ENCODE measurements at regions not wholly inside any gene's neighbourhood (a gene's known extent, or its start where the extent isn't known, plus 50 kb on each side); places are given as distances from the start of the nearest gene placed in this dataset.

DNA sequence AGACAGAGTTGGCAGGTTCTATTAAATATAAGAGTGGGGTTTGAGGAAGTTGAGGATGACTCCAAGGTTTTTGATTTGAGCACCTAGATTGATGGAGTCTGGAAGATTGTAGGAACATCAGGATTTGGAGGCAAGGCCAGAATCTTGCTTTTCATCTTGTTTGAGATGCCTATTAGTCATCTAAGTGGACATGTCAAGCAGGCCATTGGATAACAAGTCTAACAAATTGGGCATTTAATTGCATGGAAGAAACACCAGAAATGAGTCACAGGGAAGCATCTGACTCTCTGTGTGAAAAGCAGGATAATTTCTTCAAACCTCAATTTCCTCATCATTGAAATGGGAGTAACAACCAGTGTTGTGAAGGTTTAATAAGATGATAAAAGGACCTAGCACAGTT lies 53.3 kb upstream of the ARL15 start:
- DNase-seq, result no peak

DNA sequence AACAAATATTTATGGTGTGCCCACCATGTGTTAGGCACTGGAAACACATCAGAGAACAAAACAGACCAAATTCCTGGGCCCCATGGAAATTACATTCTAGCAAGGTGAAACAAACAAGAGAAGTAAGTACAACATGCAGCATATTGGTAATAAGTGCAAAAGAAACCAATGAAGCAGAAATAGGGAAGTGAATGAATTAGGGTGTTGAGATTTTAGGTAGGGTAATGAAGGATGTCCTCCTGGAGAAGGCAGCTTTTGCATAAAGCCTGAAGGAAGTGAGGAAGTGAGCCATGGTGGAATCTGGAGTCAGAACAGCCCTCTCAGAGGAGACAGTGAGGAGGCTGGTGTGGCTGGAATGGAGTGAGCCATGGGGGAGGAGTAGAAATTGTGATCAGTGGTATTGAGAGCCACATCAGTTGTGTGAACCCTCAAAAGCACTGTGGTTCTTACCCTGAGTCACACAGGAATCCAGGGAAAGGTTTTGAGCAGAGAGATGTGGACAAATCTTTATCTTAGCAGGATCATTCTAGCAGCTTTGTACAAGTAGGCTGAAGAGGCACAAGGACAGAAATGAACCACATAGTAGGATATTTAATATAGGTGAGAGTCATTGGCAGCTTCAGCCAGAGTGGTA lies 52.7 kb upstream of the ARL15 start:
- no peak for DNase-seq

DNA sequence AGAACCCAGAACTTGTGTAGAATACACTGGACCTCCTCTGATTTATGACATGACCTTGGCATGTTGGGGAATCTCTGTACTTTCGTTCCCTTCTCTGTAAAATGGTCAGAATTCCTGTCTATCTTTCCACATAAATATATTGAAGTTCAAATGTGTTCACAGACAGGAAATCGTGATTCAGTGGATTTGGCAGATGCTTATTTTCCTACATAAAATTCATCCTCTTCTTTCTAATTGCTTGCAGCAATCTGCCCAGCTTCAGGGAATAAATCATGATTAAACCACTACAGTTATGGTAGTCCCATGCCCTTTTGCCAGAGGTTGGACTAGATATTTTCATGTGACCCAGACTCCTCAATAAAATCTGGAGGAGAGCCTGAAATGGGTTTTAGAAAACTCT lies 52.1 kb upstream of the ARL15 start:
- no peak for DNase-seq

DNA sequence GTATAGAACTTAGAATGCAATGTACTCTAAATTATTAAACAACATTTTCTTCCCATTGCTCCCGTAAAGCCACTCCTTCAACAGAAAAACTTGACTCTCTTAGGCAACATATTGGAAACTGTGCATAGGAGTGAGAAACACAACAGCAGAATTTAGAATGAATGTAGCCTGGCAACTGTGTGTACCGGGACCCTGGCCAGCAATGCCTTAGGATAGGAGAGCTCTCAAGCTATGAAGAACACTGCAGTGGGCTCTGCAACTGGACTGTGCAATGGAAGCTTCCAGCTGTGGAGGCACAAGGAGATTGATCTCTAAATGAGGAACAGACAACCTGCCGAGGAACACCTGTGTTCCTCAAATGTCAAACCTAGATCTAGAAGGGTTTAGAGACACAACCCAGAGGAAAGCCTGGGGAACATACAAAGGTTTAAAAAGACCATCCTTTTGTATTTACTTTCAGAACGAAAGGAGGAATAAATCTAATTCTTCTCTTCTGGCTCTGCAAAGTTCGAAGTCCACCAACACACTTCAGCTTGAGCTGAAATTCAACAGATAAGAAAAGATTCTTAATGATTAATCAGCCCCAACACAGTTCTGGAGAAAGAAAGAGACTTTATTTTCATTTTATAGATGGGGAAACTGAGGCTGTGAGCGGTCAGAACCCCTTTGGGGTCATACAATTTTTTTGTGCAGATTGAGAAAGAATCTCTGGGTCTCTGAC lies 51.5 kb upstream of the ARL15 start:
- DNase-seq, result no peak

DNA sequence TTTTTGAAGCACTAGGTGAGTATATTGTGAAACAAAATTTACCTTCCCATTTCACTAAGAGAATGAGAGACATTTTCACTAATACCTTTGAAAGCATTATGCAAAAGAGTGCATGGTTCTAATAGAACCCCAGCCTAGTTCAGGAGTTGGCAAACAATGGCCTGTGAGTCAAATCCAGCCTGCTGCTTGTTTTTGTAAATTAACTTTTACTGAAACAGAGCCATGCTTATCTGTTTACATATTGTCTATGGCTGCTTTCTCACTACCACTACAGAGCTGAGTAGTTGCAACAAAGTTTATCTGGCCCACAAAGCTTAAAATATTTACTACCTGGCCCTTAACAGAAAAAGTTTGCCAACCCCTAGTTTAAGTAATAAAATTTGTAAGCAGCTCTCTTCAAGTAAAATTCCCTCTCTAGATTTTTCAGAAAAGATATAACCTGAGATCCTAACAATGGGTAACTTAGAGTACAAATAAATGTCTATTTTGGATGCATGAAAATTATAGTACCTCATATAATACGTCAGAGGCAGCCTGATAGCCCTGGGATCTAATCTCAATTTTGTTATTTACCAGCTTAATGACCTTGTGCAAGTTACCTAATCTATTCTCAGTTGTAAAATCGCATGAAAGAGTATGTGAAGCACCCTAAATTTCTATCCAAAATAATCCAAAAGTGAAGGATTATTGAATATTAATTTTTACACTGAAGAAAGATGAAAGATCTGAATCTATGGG lies 50.7 kb upstream of the ARL15 start:
- DNase-seq, result no peak

Data from SW 1271 (cell line).